Neuronal stem cell (in vitro differentiated cells): ENCODE measurements at regions not wholly inside any gene's neighbourhood (a gene's known extent, or its start where the extent isn't known, plus 50 kb on each side); places are given as distances from the start of the nearest gene placed in this dataset.
"Not testable (repeated sequence)": the region's sequence is repeated elsewhere in the genome, so short reads cannot be mapped to it uniquely, and the experiment has no call there.

ENCODE experiments used
- DNase-seq: peaks from one replicate; pipeline ENCODE4 v3.0.0-alpha.2; 2013; ENCODE audit warnings: low spot score
- H2AFZ ChIP-seq: one replicate; pipeline ENCODE4 v1.6.1; 2013; ENCODE audit warnings: mild to moderate bottlenecking, low read length, inconsistent platforms
- H2AK5ac ChIP-seq: 2 replicates; pipeline ENCODE4 v1.6.1; 2013; ENCODE audit warnings: low read depth, mild to moderate bottlenecking, inconsistent platforms, low read length, moderate library complexity, mixed read lengths
- H2BK120ac ChIP-seq: 2 replicates; pipeline ENCODE4 v1.6.1; 2013; ENCODE audit warnings: low read depth, mild to moderate bottlenecking, inconsistent platforms, low read length, moderate library complexity, mixed read lengths
- H2BK12ac ChIP-seq: one replicate; pipeline ENCODE4 v1.6.1; 2013; ENCODE audit warnings: low read length, inconsistent platforms
- H2BK15ac ChIP-seq: 2 replicates; pipeline ENCODE4 v1.6.1; 2013; ENCODE audit warnings: mild to moderate bottlenecking, low read length, inconsistent platforms, mixed read lengths
- H2BK5ac ChIP-seq: one replicate; pipeline ENCODE4 v1.6.1; 2013; ENCODE audit warnings: inconsistent platforms, mild to moderate bottlenecking, low read length, moderate library complexity
- H3K14ac ChIP-seq: one replicate; pipeline ENCODE4 v1.6.1; 2013; ENCODE audit warnings: low read length, inconsistent platforms
- H3K18ac ChIP-seq: 2 replicates; pipeline ENCODE4 v1.6.1; 2013; ENCODE audit warnings: low read length, inconsistent platforms
- H3K23ac ChIP-seq: 2 replicates; pipeline ENCODE4 v1.6.1; 2013; ENCODE audit warnings: low read depth, mild to moderate bottlenecking, mixed read lengths, low read length, inconsistent platforms; ENCODE audit not compliant: poor library complexity
- H3K27ac ChIP-seq: replicated peaks from 3 replicates; pipeline ENCODE4 v1.5.1; 2013; ENCODE audit warnings: low read length, inconsistent platforms
- H3K27me3 ChIP-seq, 3 experiments: 2 replicates each; pipeline ENCODE4 v1.6.1; 2013; ENCODE audit warnings: low read length in 3 of 3, mild to moderate bottlenecking in 2 of 3, inconsistent platforms in 1 of 3, low read depth in 1 of 3, mixed read lengths in 1 of 3, moderate library complexity in 1 of 3; ENCODE audit not compliant: control insufficient read depth in 3 of 3, insufficient read depth in 3 of 3
- H3K36me3 ChIP-seq, 2 donors: replicated peaks in 1 of 2; 2 replicates each; pipeline ENCODE4 v1.6.1; 2013; ENCODE audit warnings: low read length in 2 of 2; ENCODE audit not compliant: control insufficient read depth in 2 of 2, insufficient read depth in 2 of 2
- H3K4ac ChIP-seq: 2 replicates; pipeline ENCODE4 v1.6.1; 2013; ENCODE audit warnings: inconsistent platforms, mild to moderate bottlenecking, low read length, moderate library complexity
- H3K4me1 ChIP-seq, 2 donors: 1 replicate in 1 of 2; 2 replicates in 1 of 2; pipeline ENCODE4 v1.6.1; 2013; ENCODE audit warnings: low read length in 2 of 2, low read depth in 1 of 2; ENCODE audit not compliant: control insufficient read depth in 2 of 2, insufficient read depth in 1 of 2
- H3K4me2 ChIP-seq: one replicate; pipeline ENCODE4 v1.6.1; 2013; ENCODE audit warnings: mild to moderate bottlenecking, low read length, inconsistent platforms; ENCODE audit not compliant: insufficient read depth, poor library complexity, severe bottlenecking
- H3K4me3 ChIP-seq, 2 donors: 2 replicates each; pipeline ENCODE4 v1.5.1; 2013; ENCODE audit warnings: low read length in 2 of 2, mild to moderate bottlenecking in 2 of 2, inconsistent platforms in 1 of 2, moderate library complexity in 1 of 2
- H3K79me1 ChIP-seq: one replicate; pipeline ENCODE4 v1.6.1; 2013; ENCODE audit warnings: low read depth, mild to moderate bottlenecking, inconsistent platforms, low read length, moderate library complexity
- H3K9ac ChIP-seq: one replicate; pipeline ENCODE4 v1.6.1; 2013; ENCODE audit warnings: mild to moderate bottlenecking, low read depth, low read length, inconsistent platforms; ENCODE audit not compliant: poor library complexity
- H3K9me3 ChIP-seq, 2 donors: replicated peaks in 1 of 2; 2 replicates each; pipeline versions ENCODE3 to v1.6.1; 2013; ENCODE audit warnings: low read length in 2 of 2, mild to moderate bottlenecking in 2 of 2, inconsistent platforms in 1 of 2, low read depth in 1 of 2, mixed read lengths in 1 of 2, moderate library complexity in 1 of 2; ENCODE audit not compliant: control insufficient read depth in 2 of 2, insufficient read depth in 1 of 2
- H4K8ac ChIP-seq: one replicate; pipeline ENCODE4 v1.6.1; 2013; ENCODE audit warnings: low read depth, mild to moderate bottlenecking, inconsistent platforms, low read length, moderate library complexity
- H4K91ac ChIP-seq: one replicate; pipeline ENCODE4 v1.6.1; 2013; ENCODE audit warnings: low read length, low read depth, mild to moderate bottlenecking, inconsistent platforms; ENCODE audit not compliant: poor library complexity
- WGBS, 2 donors: extraction: QIAGEN DNeasy Blood & Tissue Kit; methylation state at CpG; one replicate each; pipeline ENCODE4 v1.1.7; 2013; ENCODE audit warnings: missing lambda C conversion rate in 2 of 2, mixed read lengths in 1 of 2; ENCODE audit not compliant: insufficient read length in 2 of 2, insufficient replicate concordance in 1 of 2; ENCODE audit errors: extremely low coverage in 2 of 2; 5-methylcytosine and 5-hydroxymethylcytosine counted together

DNA sequence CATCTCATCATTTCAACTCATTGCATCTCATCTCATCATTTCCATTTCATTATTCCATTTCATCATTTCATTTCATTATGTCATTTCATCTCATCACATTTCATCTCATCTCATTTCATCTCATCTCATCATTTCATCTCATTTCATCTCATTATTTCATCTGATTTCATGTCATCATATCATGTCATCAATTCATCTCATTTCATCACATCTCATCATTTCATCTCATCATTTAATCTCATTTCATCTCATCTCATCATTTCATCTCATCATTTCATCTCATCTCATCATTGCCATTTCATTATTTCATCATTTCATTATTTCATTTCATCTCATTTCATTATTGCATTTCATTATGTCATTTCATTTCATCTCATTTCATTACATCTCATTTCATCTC, 410.5 kb downstream of the ZNF33B start:
- H3K23ac ChIP-seq, H3K27me3 ChIP-seq, H2AFZ ChIP-seq, H3K4me2 ChIP-seq, H3K79me1 ChIP-seq, H4K91ac ChIP-seq, H3K4me1 ChIP-seq, H2BK12ac ChIP-seq, H2AK5ac ChIP-seq, H3K9me3 ChIP-seq, H2BK15ac ChIP-seq, H3K4me3 ChIP-seq, H4K8ac ChIP-seq, H3K14ac ChIP-seq, H3K18ac ChIP-seq, H3K36me3 ChIP-seq, H3K27ac ChIP-seq, H3K4ac ChIP-seq, DNase-seq, H3K9ac ChIP-seq, H2BK120ac ChIP-seq, H2BK5ac ChIP-seq: not testable (repeated sequence)

DNA sequence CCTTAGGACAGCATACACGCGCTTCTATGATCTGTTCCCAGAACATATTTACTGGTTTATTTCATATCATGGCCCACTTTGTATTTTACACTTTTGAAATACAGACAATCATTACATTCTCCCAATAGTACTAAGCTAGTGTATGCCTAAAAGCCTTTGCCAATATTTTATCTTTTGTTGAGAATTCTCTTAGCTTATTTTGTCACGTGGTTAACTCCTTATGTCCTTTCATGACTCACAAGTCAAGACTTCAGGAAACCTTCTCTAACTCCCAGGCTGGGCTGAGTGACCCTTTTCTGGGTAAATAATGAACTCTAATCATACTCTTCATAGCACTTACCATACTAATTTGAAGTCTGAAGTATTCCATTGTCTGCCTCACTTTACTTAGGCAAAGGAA, 444.8 kb downstream of the ZNF33B start:
- not testable (repeated sequence) for H2AK5ac ChIP-seq, H3K4me3 ChIP-seq, H3K4ac ChIP-seq, H3K27ac ChIP-seq, H3K9ac ChIP-seq, H2AFZ ChIP-seq, DNase-seq, H3K4me2 ChIP-seq, H3K23ac ChIP-seq, H3K36me3 ChIP-seq, H2BK15ac ChIP-seq, H2BK5ac ChIP-seq, H3K4me1 ChIP-seq, H3K79me1 ChIP-seq, H4K91ac ChIP-seq, H2BK12ac ChIP-seq, H4K8ac ChIP-seq, H2BK120ac ChIP-seq, H3K18ac ChIP-seq, H3K9me3 ChIP-seq, H3K14ac ChIP-seq, H3K27me3 ChIP-seq
- no CpG with 5 or more reads among the region's 3 CpGs for WGBS, 2 donors

- not testable (repeated sequence) for H3K9me3 ChIP-seq, H3K23ac ChIP-seq, DNase-seq, H3K9ac ChIP-seq, H4K91ac ChIP-seq, H4K8ac ChIP-seq, H3K14ac ChIP-seq, H3K27ac ChIP-seq, H3K4ac ChIP-seq, H2AK5ac ChIP-seq, H3K4me2 ChIP-seq, H3K27me3 ChIP-seq, H3K79me1 ChIP-seq, H2BK5ac ChIP-seq, H3K4me3 ChIP-seq, H3K4me1 ChIP-seq, H2BK120ac ChIP-seq, H3K18ac ChIP-seq, H2BK15ac ChIP-seq, H2AFZ ChIP-seq, H2BK12ac ChIP-seq, H3K36me3 ChIP-seq
- WGBS, 2 donors: no CpG with 5 or more reads among the region's 4 CpGs
Measured at GRCh38 chr10:42192450-42192849, 445.9 kb downstream of the ZNF33B start.

DNA sequence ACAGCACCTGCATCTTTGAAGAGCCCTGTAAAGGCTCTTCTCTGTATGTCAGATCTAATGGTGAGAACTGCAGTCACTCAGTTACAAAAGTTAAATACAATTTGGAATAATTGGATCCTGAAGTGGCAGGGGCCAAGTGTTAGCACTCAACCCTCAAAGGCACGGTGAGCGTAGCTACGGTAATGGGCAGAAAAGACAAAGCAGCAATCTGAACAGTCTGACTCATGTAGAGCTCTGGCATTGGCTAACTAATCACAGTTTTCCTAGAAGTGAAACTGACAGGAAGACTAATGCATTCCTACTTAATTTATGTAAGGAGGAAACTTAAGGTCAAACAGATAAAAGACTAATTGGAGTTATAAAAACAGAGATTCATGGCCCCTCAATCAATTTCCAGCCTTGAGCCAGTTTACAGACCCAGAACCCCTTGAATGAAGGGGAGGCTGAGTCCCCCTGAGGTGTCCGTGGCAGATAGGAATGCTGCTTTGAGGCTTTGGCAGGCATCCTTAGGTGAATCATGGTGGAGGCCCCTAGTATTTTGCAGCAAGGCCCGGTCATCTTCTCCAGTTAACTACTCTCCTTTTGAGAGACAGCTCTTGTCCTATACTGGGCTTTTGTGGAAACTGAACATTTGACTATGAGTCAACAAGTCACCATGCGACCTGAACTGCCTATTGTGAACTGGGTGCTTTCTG, 450.7 kb downstream of the ZNF33B start:
- H3K4ac ChIP-seq, H3K4me2 ChIP-seq, H2BK120ac ChIP-seq, H3K9me3 ChIP-seq, H3K14ac ChIP-seq, H2BK12ac ChIP-seq, H3K4me3 ChIP-seq, H3K79me1 ChIP-seq, H2AK5ac ChIP-seq, H3K4me1 ChIP-seq, H3K23ac ChIP-seq, DNase-seq, H3K18ac ChIP-seq, H3K36me3 ChIP-seq, H3K27ac ChIP-seq, H2BK15ac ChIP-seq, H4K91ac ChIP-seq, H3K9ac ChIP-seq, H2AFZ ChIP-seq, H4K8ac ChIP-seq, H3K27me3 ChIP-seq, H2BK5ac ChIP-seq: not testable (repeated sequence)
- WGBS, 2 donors: no CpG with 5 or more reads among the region's 6 CpGs
